WTC11 (cell line): ENCODE measurements at regions not wholly inside any gene's neighbourhood (a gene's known extent, or its start where the extent isn't known, plus 50 kb on each side); places are given as distances from the start of the nearest gene placed in this dataset.

Source experiments
- ATAC-seq: fragments of 200-7000 bp; cut with Tn5 transposase; 2 replicates; pipeline ENCODE4 v1.10.0; 2021; ENCODE audit warnings: mild to moderate bottlenecking, moderate library complexity
- CTCF ChIA-PET: fragments of 300-600 bp; sonication (Branson Sonifier 250); formaldehyde crosslinking; loops from one replicate; lab custom pipeline; 2021; ENCODE audit warnings: antibody characterized with exemption; lab: Charles Lee
- POLR2A ChIA-PET: fragments of 350-600 bp; sonication (Branson Sonifier 250); formaldehyde crosslinking; loops from one replicate; lab custom pipeline; 2021; ENCODE audit warnings: antibody characterized with exemption; lab: Charles Lee
- DNase-seq: peaks from one replicate; pipeline ENCODE4 v3.0.0; 2021; ENCODE audit warnings: low spot score
- H3K27ac Mint-ChIP-seq: 2 replicates; pipeline ENCODE4 v1.8.0; 2021; ENCODE audit warnings: mixed read lengths
- H3K27me3 Mint-ChIP-seq: 2 replicates; pipeline ENCODE4 v1.8.0; 2021; ENCODE audit warnings: low read depth, mild to moderate bottlenecking, moderate library complexity, mixed read lengths
- H3K36me3 Mint-ChIP-seq: 2 replicates; pipeline ENCODE4 v1.8.0; 2021; ENCODE audit warnings: mixed read lengths
- H3K4me1 Mint-ChIP-seq: 2 replicates; pipeline ENCODE4 v1.8.0; 2022; ENCODE audit warnings: mixed read lengths
- H3K4me3 Mint-ChIP-seq: 2 replicates; pipeline ENCODE4 v1.8.0; 2021; ENCODE audit warnings: mild to moderate bottlenecking, moderate library complexity, mixed read lengths
- H3K9me3 Mint-ChIP-seq: 2 replicates; pipeline ENCODE4 v1.8.0; 2021; ENCODE audit warnings: mixed read lengths
- AFF4 ChIP-seq: sonication (generic); formaldehyde crosslinking; IDR thresholded peaks from 2 replicates; pipeline ENCODE4 v1.8.1; 2023; ENCODE audit warnings: mild to moderate bottlenecking, missing genetic modification reagents, borderline replicate concordance
- E2F4 ChIP-seq: sonication (generic); formaldehyde crosslinking; IDR thresholded peaks from 2 replicates; pipeline ENCODE4 v1.8.1; 2022; ENCODE audit warnings: low read depth, mild to moderate bottlenecking, moderate library complexity, missing genetic modification reagents, borderline replicate concordance
- ESRRA ChIP-seq: sonication (generic); formaldehyde crosslinking; IDR thresholded peaks from 2 replicates; pipeline ENCODE4 v1.8.1; 2022; ENCODE audit warnings: mild to moderate bottlenecking, missing genetic modification reagents, borderline replicate concordance
- GTF2I ChIP-seq: fragments of 250-450 bp; sonication (Bioruptor Pico); conservative IDR thresholded peaks from 2 replicates; pipeline ENCODE4 v1.4.0; 2021; ENCODE audit warnings: mild to moderate bottlenecking
- JUN ChIP-seq: sonication (generic); formaldehyde crosslinking; IDR thresholded peaks from 2 replicates; pipeline ENCODE4 v1.8.0; 2023; ENCODE audit warnings: mild to moderate bottlenecking, missing genetic modification reagents
- NFATC4 ChIP-seq: fragments of 250-450 bp; sonication (Bioruptor Pico); IDR thresholded peaks from 2 replicates; pipeline ENCODE4 v1.9.0; 2021; ENCODE audit warnings: mild to moderate bottlenecking
- NR1H2 ChIP-seq: sonication (generic); formaldehyde crosslinking; IDR thresholded peaks from 2 replicates; pipeline ENCODE4 v1.9.0; 2021; ENCODE audit warnings: mild to moderate bottlenecking, moderate library complexity, missing genetic modification reagents
- OVOL2 ChIP-seq: fragments of 250-450 bp; sonication (Bioruptor Pico); IDR thresholded peaks from 2 replicates; pipeline ENCODE4 v1.9.0; 2021; ENCODE audit warnings: mild to moderate bottlenecking, borderline replicate concordance
- RORB ChIP-seq: fragments of 250-450 bp; sonication (Bioruptor Pico); IDR thresholded peaks from 2 replicates; pipeline ENCODE4 v1.9.0; 2021; ENCODE audit warnings: mild to moderate bottlenecking
- TEAD1 ChIP-seq: sonication (generic); formaldehyde crosslinking; IDR thresholded peaks from 2 replicates; pipeline ENCODE4 v1.8.0; 2022; ENCODE audit warnings: mild to moderate bottlenecking, missing genetic modification reagents
- TEAD4 ChIP-seq: sonication (generic); formaldehyde crosslinking; IDR thresholded peaks from 2 replicates; pipeline ENCODE4 v1.8.0; 2022; ENCODE audit warnings: mild to moderate bottlenecking, missing genetic modification reagents
- ZNF121 ChIP-seq: sonication (generic); formaldehyde crosslinking; IDR thresholded peaks from 2 replicates; pipeline ENCODE4 v1.8.0; 2023; ENCODE audit warnings: missing genetic modification reagents
- ZNF232 ChIP-seq: sonication (generic); formaldehyde crosslinking; IDR thresholded peaks from 2 replicates; pipeline ENCODE4 v1.8.0; 2022; ENCODE audit warnings: mild to moderate bottlenecking, missing genetic modification reagents
- TF ChIP-seq, protein P1 (sequence below): sonication (generic); formaldehyde crosslinking; IDR thresholded peaks from 2 replicates; pipeline ENCODE4 v1.8.0; 2022; ENCODE audit warnings: mild to moderate bottlenecking, missing genetic modification reagents
- TF ChIP-seq, protein P2 (sequence below): sonication (generic); formaldehyde crosslinking; IDR thresholded peaks from 2 replicates; pipeline ENCODE4 v1.8.0; 2022; ENCODE audit warnings: mild to moderate bottlenecking, missing genetic modification reagents
- TF ChIP-seq, protein P3 (sequence below): sonication (generic); formaldehyde crosslinking; IDR thresholded peaks from 2 replicates; pipeline ENCODE4 v1.8.0; 2023; ENCODE audit warnings: missing genetic modification reagents

GRCh38 chr3:182105875-182106274 lies 394.1 kb downstream of the SOX2 start (continued):
- TF ChIP-seq, protein P1, sequence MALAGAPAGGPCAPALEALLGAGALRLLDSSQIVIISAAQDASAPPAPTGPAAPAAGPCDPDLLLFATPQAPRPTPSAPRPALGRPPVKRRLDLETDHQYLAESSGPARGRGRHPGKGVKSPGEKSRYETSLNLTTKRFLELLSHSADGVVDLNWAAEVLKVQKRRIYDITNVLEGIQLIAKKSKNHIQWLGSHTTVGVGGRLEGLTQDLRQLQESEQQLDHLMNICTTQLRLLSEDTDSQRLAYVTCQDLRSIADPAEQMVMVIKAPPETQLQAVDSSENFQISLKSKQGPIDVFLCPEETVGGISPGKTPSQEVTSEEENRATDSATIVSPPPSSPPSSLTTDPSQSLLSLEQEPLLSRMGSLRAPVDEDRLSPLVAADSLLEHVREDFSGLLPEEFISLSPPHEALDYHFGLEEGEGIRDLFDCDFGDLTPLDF (CRISPR knock-in tag), result no peak

DNA sequence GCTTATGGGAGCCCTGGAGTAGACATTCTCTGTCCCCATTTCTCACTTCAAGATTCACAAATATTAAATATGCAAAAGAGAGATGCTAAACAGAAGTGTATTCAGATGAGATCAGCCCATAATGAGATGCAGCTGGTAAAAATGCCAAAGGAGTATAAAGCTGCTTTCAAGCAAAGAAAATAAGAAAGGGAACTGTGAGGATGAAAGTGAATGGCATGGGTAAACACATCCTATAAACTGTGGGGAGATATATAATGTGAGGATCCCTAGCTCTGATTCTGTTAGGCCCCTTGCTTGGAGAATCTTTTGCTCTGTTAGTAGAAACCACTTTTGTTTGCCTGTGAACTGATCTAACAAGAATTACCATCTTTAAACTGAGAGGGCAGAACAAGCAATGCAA lies 396.6 kb downstream of the SOX2 start:
- Mint-ChIP-seq H3K9me3 (peaks cover 26% of the 10 kb centered on the region), H3K27ac (no peak overlapping the region), H3K27me3 (no peaks in the 10 kb centered on the region), H3K4me1 (no peaks in the 10 kb centered on the region), H3K4me3 (no peak overlapping the region), H3K36me3 (peaks cover 6% of the 10 kb centered on the region)
- POLR2A ChIA-PET, result no interaction called here
- no peak for ATAC-seq
- CTCF ChIA-PET, result no interaction called here
- TF ChIP-seq JUN (CRISPR knock-in tag), result no peak
- no peak for TF ChIP-seq ZNF121 (CRISPR knock-in tag)
- TF ChIP-seq, protein P2, sequence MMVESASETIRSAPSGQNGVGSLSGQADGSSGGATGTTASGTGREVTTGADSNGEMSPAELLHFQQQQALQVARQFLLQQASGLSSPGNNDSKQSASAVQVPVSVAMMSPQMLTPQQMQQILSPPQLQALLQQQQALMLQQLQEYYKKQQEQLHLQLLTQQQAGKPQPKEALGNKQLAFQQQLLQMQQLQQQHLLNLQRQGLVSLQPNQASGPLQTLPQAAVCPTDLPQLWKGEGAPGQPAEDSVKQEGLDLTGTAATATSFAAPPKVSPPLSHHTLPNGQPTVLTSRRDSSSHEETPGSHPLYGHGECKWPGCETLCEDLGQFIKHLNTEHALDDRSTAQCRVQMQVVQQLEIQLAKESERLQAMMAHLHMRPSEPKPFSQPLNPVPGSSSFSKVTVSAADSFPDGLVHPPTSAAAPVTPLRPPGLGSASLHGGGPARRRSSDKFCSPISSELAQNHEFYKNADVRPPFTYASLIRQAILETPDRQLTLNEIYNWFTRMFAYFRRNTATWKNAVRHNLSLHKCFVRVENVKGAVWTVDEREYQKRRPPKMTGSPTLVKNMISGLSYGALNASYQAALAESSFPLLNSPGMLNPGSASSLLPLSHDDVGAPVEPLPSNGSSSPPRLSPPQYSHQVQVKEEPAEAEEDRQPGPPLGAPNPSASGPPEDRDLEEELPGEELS (CRISPR knock-in tag), result no peak
- TF ChIP-seq TEAD1, result no peak
- TF ChIP-seq NFATC4 (CRISPR knock-in tag), result no peak
- no peak for TF ChIP-seq ZNF232
- TF ChIP-seq, protein P3, sequence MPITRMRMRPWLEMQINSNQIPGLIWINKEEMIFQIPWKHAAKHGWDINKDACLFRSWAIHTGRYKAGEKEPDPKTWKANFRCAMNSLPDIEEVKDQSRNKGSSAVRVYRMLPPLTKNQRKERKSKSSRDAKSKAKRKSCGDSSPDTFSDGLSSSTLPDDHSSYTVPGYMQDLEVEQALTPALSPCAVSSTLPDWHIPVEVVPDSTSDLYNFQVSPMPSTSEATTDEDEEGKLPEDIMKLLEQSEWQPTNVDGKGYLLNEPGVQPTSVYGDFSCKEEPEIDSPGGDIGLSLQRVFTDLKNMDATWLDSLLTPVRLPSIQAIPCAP, result no peak
- no peak for DNase-seq

DNA sequence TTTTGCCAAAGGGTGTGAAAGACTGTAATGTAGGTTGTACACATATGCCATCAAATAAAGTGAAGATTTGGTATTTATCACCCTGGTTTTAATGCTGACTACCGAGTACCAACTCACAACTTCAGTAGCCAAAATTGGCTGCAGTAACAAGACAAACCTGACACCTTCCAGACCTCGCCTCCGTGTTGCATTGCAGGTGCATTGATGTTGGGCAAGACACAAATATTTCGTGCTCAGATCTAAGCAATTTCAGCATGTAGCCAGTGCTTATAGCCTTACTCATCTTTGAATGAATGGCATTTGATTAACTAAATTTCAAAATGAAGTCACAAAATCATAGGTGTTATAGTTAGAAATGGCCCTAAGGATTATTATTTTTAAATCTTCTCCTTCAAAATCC lies 400.2 kb downstream of the SOX2 start:
- DNase-seq, result no peak
- no peaks in the 10 kb centered on the region for H3K27me3 Mint-ChIP-seq
- no peak overlapping the region for H3K27ac Mint-ChIP-seq
- no peak for ATAC-seq
- no peak overlapping the region for H3K4me3 Mint-ChIP-seq
- CTCF ChIA-PET, result interaction anchor here (1.3 kb wide), 1 partner anchor 22 kb away, joined by 3 read pairs; no protein-coding TSS in a partner anchor
- no peaks in the 10 kb centered on the region for H3K4me1 Mint-ChIP-seq
- POLR2A ChIA-PET, result no interaction called here
- H3K9me3 Mint-ChIP-seq, result peaks cover 30% of the 10 kb centered on the region
- H3K36me3 Mint-ChIP-seq, result peaks cover 6% of the 10 kb centered on the region
- TF ChIP-seq ESRRA (CRISPR knock-in tag), result no peak
- no peak for TF ChIP-seq OVOL2 (CRISPR knock-in tag)
- TF ChIP-seq RORB (CRISPR knock-in tag), result no peak
- TF ChIP-seq TEAD4 (CRISPR knock-in tag), result no peak
- no peak for TF ChIP-seq NR1H2
- no peak for TF ChIP-seq AFF4 (CRISPR knock-in tag)
- TF ChIP-seq GTF2I (CRISPR knock-in tag), result no peak
- TF ChIP-seq JUN (CRISPR knock-in tag), result no peak
- TF ChIP-seq, protein P2 (CRISPR knock-in tag), result no peak
- no peak for TF ChIP-seq E2F4 (CRISPR knock-in tag)
- TF ChIP-seq, all 79 proteins: peak for 0
